Embryonic facial prominence (tissue), 1 donor: ENCODE measurements at regions not wholly inside any gene's neighbourhood (a gene's known extent, or its start where the extent isn't known, plus 50 kb on each side); places are given as distances from the start of the nearest gene placed in this dataset.

Experiments
- DNase-seq: peaks from one replicate; pipeline ENCODE4 v3.0.0-alpha.2; 2016; ENCODE audit errors: extremely low spot score

DNA sequence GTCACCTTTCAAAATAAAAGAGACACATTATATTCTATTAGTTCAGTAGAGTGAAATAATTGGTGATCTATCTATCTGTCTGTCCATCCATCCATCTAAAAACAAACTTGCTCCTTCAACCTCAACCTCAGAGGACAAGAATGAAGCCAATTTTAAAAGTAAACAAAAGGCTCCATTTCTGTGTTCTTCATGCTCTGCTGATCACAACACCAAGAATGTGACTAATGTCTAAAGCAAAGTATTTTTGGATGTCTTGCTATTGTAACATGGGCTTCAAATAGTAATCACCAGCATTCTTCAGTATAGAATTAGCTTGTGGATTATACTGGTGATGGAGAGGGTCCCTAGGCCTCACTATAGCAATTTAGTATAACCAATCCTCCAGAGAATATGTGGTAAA, 1304.4 kb downstream of the MAT2B start:
- DNase-seq = no peak

- DNase-seq = no peak
Measured at GRCh38 chr5:164818445-164818844, 1313.0 kb downstream of the MAT2B start.

DNA sequence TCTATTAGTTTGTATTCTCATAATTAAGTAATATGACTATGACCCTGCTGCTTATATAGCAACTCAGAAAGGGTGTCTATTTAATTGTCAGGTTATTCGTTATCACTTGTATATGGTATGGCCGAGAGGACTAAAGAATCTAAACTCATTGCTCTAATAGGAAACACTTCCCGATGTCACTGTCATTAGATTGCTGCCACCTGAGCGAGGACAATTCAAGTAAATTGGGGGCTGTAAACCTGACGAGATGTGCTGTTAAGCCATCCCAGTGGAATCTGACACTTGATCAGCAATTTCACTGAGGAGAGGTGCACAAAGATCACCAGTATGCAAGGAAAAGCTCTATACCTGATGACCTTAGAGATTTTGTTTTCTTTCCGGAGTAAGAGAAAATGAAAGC, 1319.3 kb downstream of the MAT2B start:
- no peak for DNase-seq

- DNase-seq = no peak
Measured at GRCh38 chr5:164832516-164832915, 1327.1 kb downstream of the MAT2B start.

GRCh38 chr5:164844348-164844747, 1338.9 kb downstream of the MAT2B start:
- no peak for DNase-seq

DNA sequence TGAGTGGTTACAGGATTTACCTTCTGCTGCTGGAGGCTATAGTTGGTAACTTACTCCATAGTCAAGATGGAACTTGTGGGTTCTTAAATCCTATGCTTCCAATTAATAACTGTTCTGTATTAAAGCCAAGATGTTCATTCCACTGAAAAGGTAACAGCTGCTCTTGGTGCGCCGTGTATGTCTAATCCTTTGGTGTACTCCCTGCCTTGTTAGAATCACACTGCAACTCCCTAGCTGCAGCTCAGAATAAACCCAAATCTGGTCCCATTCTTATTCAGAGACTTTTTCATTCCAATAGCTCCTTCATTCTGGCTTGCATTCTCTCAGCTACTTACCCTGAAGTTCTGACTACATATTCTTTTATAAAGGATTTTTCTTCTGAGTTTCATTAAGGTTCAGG, 1355.5 kb downstream of the MAT2B start:
- no peak for DNase-seq

DNA sequence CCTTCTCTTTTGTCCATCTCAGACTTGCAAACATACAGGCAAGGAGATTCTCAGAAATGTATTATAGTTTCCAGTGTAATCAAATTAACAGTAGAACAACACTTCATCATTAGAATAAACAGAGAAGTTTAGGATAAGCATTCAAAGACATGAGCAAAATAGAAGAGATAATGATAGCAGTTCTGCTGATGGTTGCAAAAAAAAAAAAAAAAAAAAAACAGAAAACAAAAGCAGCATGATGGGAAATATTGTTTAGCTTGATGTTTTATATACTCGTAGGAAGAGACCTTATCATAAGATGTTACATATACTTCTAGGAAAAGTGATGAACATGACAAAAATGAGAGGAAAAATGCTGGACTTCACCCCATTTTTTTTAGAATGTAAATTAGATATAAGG, 1356.2 kb downstream of the MAT2B start:
- DNase-seq = no peak

GRCh38 chr5:164868761-164869160, 1363.3 kb downstream of the MAT2B start:
- no peak for DNase-seq

DNA sequence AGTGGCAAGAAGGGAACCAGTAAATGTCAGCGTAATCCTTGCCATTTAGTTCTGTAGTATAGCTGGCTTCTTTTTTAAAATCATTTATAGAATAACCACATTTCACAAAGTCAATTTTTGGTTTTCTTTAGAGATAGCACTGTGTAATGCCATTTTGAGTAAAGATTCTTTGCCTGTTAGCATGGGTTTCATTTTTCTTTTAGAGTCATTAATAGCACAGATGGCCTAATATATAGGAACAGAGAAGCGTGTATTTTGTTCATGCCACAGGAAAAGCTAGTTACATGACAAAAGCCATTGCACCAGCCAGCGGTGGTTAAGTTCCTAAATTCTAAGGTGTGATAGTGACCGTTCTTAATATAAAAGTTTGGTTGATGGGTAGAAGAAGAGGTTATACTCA, 1363.9 kb downstream of the MAT2B start:
- no peak for DNase-seq

DNA sequence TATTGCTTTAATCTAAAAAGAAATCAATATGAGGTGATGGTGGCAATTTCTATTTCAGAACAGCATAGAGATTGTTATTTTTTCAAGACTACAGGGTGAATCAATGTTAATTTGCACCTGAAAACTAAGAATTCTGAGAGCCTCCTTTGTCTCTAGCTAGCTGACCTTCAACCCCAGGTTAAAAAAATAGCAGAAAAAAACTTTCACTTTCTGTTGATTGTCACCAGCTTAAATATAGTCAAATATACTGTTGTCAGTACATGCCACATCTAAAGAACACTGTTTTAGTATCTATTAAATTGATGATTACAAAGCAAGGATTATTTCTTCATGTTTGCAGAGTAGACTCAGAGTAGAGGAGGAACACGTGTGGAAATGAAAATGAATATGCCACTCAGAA, 1371.4 kb downstream of the MAT2B start:
- DNase-seq = no peak

DNA sequence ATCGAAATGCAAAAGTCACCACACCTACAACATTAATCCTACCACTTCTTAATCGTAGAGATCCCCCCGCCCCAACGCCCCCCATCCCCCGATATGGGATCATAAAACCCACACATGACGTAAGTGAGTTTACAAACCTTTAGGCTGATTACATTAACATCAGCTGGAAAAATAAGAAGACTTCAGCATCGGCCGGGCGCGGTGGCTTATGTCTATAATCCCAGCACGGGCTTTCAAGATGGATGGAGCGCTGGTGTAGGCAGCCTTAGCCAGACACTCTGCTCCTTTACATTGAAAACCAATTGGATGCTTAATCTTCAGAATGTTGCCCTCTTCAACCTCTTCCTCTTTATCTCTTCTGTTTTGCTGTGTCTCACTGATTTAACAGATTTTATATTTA, 1376.0 kb downstream of the MAT2B start:
- DNase-seq = no peak

GRCh38 chr5:164885179-164885578, 1379.8 kb downstream of the MAT2B start:
- DNase-seq = no peak

- DNase-seq = no peak
Measured at GRCh38 chr5:164893071-164893470, 1387.7 kb downstream of the MAT2B start.

DNA sequence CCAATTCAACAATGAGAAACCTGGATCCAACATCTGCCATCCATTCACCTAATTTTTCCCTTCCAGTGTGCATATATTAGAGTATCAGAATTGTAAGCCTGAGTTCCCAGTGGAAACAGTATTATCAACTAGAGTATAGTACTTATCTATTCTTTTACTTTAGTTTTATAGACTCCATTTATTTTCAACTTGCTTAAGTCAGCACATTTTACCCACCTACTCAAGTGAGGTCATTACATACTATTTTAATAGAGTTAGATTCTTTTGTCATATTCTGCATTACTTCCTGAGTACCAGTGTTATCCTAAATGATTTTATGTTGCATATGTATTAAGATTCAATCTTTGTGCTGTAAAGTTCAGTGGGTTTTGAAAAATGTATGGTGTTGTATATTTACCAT, 1393.3 kb downstream of the MAT2B start:
- DNase-seq = no peak

GRCh38 chr5:164909673-164910072, 1404.3 kb downstream of the MAT2B start:
- no peak for DNase-seq

GRCh38 chr5:164921722-164922121, 1416.3 kb downstream of the MAT2B start:
- no peak for DNase-seq

- DNase-seq = no peak
Measured at GRCh38 chr5:164934039-164934438, 1428.6 kb downstream of the MAT2B start.

- no peak for DNase-seq
Measured at GRCh38 chr5:164934561-164934960, 1429.1 kb downstream of the MAT2B start.

- no peak for DNase-seq
Measured at GRCh38 chr5:164941132-164941531, 1435.7 kb downstream of the MAT2B start.

GRCh38 chr5:164950927-164951326, 1445.5 kb downstream of the MAT2B start:
- no peak for DNase-seq

DNA sequence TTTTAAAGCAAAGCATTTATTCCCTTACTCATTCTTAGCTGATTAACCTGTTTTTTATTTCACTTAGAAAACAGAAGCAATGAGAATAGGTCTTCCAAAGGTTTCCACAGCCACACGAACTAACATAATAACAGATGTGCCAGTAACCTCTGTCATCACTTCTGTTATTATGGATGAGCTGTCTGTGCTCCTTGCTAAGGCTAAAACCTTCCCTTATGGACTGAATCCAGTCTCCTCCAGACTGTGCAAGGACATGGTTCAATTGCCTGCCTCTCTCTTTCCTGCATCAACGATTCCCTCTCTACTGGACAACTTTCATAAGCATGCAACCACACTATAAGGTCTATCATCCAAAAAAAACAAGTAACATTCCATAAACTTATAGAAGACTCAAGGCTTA, 1446.2 kb downstream of the MAT2B start:
- no peak for DNase-seq

DNA sequence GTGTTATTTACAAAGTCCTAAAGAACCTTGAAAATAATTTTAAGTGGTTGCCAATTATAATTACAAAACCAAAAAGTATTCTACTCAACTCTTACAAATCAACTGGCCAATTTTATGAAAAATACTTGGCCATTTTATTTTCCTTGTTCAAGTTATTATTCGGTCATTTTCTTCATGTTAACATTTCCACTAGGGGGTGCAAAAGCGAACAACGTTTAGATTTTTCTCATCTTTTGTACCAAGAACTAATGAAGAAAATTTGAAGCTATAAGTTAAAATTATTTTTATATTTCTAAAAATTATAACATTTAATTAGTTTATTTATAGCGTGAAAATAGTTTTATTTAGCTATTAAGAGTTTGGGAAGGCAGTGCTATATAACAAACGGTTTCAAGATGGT, 1453.3 kb downstream of the MAT2B start:
- DNase-seq = no peak

- no peak for DNase-seq
Measured at GRCh38 chr5:164959761-164960160, 1454.3 kb downstream of the MAT2B start.

DNA sequence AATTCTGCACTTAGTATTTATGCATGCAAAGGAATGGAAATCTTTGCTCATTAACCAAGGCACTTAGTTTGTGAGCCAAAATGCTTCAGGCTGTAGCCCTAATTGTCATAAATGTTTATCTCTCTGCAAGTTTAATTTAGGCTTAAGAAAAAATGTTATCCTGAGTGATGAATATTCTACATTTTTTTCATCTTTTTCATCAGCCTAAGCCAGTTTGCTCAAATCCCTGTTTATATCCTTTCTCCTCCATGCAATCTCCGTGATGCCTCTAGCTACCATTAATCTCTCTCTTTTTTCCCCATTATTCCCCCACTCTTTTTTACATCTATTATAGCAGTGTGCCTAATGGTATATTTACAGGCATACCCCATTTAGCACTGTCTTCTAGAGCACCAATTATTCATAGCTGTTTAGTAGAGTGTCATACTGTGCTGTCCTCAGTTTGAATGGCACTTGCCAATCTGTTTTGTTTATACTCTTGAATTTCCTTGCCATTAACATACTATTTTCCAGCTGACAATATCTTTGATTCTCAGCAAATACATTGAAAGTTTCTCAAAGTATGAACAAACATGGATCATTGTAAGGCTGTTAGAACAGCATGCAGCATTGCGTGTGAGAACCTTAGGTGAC, 1457.0 kb downstream of the MAT2B start:
- DNase-seq = no peak
